Jurkat, Clone E6-1 (cell line): ENCODE measurements at regions not wholly inside any gene's neighbourhood (a gene's known extent, or its start where the extent isn't known, plus 50 kb on each side); places are given as distances from the start of the nearest gene placed in this dataset.
A peak's percentile ranks its signal among the peaks of the same experiment; 100 is the strongest.

ENCODE experiments used
- DNase-seq: peaks from one replicate; pipeline ENCODE4 v3.0.0-alpha.2; 2011; ENCODE audit warnings: low read depth, low spot score
- H3K4me3 ChIP-seq: 2 replicates; pipeline ENCODE4 v1.5.1; 2011; ENCODE audit warnings: mild to moderate bottlenecking, low read length, control low read depth, moderate library complexity

GRCh38 chr16:85394456-85395206, 218.5 kb upstream of the GSE1 start:
- no peak overlapping the region for H3K4me3 ChIP-seq
- no peak for DNase-seq

- H3K4me3 ChIP-seq, result no peak overlapping the region
- DNase-seq, result no peak
Observed at GRCh38 chr16:85395207-85395912, 217.8 kb upstream of the GSE1 start.

- no peak for DNase-seq
- no peak overlapping the region for H3K4me3 ChIP-seq
Observed at GRCh38 chr16:85395913-85396878, 216.9 kb upstream of the GSE1 start.

DNA sequence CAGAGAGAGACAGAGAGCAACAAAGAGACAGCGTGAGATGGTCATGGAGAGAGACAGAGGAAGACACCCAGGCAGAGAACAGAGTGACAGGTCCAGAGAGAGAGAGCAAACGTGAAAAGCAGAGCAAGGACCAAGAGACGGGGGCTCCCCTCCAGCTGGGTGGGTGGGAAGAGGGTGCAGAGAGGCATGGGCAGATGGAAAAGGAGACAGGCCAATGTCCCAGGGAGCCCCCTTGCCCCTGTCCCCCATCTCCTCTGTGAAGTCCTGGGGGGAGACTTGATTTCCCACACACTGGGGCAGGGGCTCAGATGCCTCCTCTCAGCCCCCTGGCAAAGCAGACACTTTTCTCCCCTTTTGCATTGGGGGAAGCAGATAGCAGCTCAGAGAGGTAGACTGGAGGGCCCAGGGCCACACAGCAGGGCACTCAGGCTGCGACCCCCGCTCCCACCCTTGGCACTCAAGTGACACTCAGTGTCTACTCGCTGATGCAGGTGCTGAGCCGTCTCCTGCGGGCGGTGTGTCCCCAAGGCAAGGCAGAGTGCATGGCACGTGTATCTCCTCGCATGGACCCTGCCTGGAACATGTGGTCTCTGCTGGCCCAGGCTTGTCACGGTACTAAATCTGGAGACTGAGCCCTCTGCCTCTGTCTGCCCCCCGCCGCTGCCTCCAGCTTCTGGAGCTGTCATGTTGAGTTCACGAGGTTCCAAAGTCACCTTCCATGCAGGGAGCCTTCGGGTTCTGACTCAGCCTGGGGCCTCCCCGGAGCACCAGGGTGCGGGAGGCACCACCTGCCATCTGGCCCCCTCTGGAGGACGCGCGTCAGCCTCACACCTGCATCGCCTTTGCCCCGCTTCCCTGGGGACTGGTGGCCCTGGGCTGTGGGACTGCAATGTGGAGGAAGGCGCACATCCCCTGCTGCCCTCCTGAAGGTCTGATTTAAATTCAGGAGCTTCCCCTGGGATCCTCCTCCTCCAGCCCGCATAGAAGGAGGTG, 215.9 kb upstream of the GSE1 start:
- no peak overlapping the region for H3K4me3 ChIP-seq
- no peak for DNase-seq

GRCh38 chr16:85398050-85398451, 215.1 kb upstream of the GSE1 start:
- H3K4me3 ChIP-seq, result no peak overlapping the region
- DNase-seq, result no peak

GRCh38 chr16:85398688-85399582, 214.2 kb upstream of the GSE1 start:
- peak; percentile 57 for DNase-seq
- no peak overlapping the region for H3K4me3 ChIP-seq

GRCh38 chr16:85399583-85400284, 213.4 kb upstream of the GSE1 start:
- DNase-seq, result no peak
- H3K4me3 ChIP-seq, result no peak overlapping the region; the same call in 1 of the 2 replicates

GRCh38 chr16:85400305-85401205, 212.6 kb upstream of the GSE1 start:
- no peak overlapping the region for H3K4me3 ChIP-seq
- DNase-seq, result no peak

DNA sequence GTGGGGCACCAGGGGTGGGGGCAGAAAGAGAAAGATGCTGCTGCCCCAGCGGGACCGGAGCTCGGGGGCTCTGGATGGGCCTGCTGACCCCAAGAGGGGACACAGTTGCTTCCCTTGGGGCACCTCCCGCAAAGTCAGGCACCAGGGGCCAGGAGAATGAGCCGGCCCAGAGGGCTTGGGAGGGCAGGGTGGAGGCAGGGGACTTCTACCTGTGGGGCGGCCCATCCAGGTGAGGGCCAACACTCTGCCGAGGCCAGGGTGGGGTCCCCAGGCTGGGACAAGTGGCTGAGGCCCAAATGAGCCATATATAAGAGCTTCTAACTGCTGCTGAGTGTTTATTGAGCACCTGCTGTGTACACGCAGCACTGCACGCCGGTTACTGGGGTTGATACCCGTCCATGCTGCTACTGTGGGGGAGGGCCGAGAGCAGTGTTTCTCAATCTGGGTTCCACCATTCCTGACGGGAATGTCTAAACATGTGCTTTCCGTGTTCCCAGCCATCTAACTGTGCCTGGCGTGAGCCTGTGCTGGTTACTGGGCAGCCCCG, 211.7 kb upstream of the GSE1 start:
- no peak overlapping the region for H3K4me3 ChIP-seq
- no peak for DNase-seq

- no peak overlapping the region for H3K4me3 ChIP-seq
- no peak for DNase-seq
Observed at GRCh38 chr16:85401917-85402766, 211.0 kb upstream of the GSE1 start.

DNA sequence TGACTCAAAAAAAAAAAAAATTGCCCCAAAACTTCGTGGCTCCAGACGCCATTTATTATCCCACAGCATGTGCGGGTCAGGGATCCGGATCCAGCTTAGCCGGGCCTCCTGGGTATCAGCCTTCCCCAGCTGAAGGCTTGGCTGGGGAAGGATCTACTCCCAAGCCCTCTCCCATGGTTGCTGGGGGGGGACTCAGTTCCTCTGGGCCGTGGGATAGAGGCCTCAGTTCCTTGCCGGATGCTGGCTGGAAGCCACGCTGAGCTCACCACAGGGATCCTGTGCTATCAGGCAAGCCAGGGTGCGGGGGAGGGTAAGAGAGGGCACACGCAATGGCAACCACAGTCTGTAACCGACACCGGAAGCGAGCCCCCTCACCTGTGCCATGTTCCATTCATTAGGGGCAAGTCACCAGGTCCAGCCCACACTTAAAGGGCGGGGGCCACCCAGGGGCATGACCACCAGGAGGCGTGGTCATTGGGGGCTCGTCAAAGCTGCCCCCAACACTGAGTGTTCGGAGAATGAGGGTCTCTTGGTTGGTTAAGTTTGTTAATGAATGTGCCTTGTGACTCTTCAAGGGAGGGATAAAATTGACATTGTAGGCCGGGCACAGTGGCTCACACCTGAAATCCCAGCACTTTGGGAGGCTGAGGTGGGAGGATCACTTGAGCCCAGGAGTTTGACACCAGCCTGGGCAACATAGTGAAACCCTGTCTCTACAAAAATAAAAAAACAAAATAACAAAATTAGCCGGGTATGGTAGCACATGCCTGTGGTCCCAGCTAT, 210.0 kb upstream of the GSE1 start:
- no peak overlapping the region for H3K4me3 ChIP-seq
- DNase-seq, result peak; percentile 79

- no peak for DNase-seq
- no peak overlapping the region for H3K4me3 ChIP-seq
Observed at GRCh38 chr16:85403693-85404092, 209.4 kb upstream of the GSE1 start.

DNA sequence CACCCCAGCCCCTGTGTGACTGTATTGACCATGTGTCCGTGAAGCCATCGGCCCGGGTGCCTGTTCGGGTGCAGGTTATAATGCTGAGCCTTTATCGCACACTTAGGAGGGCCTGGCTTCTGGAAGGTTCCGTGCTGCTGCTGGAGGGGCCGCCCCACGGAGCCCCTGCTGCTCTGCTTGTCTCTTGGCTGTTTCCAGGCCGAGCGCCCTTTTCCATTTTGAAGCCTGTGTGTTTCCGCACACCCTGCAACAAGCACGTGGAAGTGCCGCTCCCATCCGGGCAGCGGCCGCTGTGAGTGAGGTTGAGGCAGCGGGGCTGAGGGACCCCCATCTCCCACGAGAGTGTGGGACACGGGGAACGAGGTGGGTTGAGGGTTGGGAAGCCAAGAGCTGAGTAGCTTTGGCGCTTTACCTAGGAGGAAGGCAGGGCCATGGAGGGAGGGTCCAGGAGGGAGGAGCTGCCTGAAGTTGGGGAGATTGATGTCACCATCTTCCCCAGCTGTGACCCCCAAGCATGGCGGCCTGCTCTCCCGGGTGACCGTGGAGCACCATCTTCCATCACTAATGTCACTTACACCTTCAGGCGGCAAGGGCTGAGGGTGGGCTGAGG, 200.1 kb upstream of the GSE1 start:
- H3K4me3 ChIP-seq, result no peak overlapping the region
- DNase-seq, result no peak
